ENCODE measurements at regions not wholly inside any gene's neighbourhood (a gene's known extent, or its start where the extent isn't known, plus 50 kb on each side); places are given as distances from the start of the nearest gene placed in this dataset.

DNA sequence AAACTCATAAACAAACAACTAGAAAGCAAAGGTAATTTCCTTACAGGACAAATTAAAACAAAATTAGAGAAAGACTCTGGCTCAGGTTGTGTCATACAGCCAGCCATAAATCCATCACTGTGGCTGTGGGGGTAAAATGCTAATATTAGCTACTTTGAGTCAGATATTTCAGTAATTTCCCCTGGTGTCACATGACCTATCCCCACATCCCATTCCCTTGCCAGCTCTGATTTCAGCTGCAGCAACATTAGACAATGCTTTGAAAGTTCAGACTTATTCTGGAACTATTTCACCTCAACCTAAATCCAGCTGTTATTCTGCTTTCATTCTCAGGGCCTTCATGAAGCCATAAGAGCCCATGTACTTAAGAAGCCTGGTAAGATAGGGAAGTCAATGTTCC lies 55.3 kb downstream of the RPL10L start:
- Histone ChIP-seq H3K4me1 (no peaks in the 10 kb centered on the region), H3K4me3 (no peak overlapping the region), H3K27ac (no peak overlapping the region), H3K27me3 (no peaks in the 10 kb centered on the region), H3K36me3 (no peaks in the 10 kb centered on the region), H3K9me3 (no peaks in the 10 kb centered on the region)
- TF ChIP-seq EP300 (IDR thresholded peaks at IDR 0.05): no peak
- TF ChIP-seq POLR2AphosphoS5 (IDR thresholded peaks at IDR 0.05): no peak
- TF ChIP-seq, protein P1, sequence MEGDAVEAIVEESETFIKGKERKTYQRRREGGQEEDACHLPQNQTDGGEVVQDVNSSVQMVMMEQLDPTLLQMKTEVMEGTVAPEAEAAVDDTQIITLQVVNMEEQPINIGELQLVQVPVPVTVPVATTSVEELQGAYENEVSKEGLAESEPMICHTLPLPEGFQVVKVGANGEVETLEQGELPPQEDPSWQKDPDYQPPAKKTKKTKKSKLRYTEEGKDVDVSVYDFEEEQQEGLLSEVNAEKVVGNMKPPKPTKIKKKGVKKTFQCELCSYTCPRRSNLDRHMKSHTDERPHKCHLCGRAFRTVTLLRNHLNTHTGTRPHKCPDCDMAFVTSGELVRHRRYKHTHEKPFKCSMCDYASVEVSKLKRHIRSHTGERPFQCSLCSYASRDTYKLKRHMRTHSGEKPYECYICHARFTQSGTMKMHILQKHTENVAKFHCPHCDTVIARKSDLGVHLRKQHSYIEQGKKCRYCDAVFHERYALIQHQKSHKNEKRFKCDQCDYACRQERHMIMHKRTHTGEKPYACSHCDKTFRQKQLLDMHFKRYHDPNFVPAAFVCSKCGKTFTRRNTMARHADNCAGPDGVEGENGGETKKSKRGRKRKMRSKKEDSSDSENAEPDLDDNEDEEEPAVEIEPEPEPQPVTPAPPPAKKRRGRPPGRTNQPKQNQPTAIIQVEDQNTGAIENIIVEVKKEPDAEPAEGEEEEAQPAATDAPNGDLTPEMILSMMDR (IDR thresholded peaks at IDR 0.05): no peak
- no peak for TF ChIP-seq POLR2A (IDR thresholded peaks at IDR 0.05)
- ATAC-seq: no peak

DNA sequence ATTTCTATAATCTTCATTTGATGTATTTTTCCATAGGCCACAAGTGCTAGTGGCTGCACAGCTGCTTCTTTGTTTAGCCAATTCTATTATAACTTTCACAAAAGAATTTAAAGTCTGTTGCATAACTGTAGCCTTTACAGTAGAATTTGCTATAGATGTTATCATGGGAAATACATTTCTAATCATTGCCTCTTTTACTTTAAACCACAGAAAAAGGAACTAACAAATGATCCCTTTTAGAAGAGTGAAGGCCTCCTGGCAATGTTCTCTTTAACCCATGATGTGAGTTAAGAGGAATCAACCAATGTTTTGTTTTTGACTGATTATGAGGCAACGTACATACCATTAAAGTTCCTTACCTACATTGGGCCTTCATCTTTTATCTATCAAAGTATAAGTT lies 68.8 kb downstream of the RPL10L start:
- 60 to 85% methylated on average over 1 of the region's 1 CpG for WGBS, 2 donors (ENCODE audit: low coverage in 1 of 2)
- no peak for ATAC-seq

DNA sequence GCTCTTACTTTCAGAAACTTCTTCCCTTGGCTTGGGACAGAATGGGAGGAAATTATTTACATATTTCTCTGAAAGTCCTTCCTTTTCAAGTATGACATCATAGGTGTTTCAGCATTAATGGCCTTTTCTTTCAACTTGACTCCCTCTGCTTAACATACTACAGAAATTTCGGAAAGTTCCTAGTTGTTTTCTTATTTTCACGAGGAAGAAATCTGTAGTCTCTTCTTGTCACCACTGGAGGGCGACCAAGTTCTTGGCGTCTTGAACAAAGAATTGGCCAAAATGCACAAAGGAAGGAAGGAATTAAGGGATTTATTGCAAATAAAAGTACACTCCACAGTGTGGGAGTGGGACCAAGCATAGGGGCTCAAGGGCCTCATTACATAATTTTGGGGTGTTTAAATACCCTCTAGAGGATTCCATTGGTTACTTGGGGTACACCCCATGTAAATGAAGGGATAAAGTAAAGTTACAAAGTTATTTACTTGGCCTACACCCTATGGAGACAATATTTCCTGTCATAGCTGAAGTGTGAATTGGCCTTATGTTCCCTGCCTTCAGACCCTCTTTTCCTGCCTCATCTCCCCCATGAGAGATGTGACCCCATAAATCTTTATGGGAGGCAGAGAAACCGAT lies 70.4 kb downstream of the RPL10L start:
- WGBS, 2 donors (ENCODE audit: low coverage in 1 of 2): 28 to 36% methylated on average over 5 of the region's 5 CpGs

More for the DNA sequence above, 68.8 kb downstream of the RPL10L start:
- Histone ChIP-seq H3K27me3 (no peaks in the 10 kb centered on the region), H3K9me3 (no peaks in the 10 kb centered on the region), H3K36me3 (no peaks in the 10 kb centered on the region), H3K4me1 (no peaks in the 10 kb centered on the region), H3K4me3 (no peak overlapping the region), H3K27ac (no peak overlapping the region)
- TF ChIP-seq EP300 (IDR thresholded peaks at IDR 0.05) (no peak), POLR2A (IDR thresholded peaks at IDR 0.05) (no peak), POLR2AphosphoS5 (IDR thresholded peaks at IDR 0.05) (no peak)
- TF ChIP-seq, protein P1 (IDR thresholded peaks at IDR 0.05): no peak

DNA sequence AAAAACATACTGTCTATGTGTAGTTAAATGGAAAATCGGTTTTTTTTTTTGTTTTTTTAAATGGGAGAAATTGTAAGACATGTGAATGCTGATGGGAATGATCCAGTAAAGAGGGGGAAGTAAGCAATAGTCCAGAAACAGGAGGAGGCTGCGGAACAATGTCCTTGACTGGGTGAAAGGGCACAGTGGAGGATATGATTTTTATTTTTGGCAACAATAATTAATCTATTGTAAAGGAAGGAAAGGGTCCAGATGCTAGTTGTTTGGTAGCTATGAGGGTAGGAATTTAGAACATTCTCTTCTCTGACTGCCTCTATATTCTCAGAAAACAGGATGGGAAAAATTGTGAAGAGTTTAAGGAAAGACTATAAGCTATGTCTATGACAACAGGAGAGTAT lies 76.6 kb downstream of the RPL10L start:
- Histone ChIP-seq H3K4me1 (no peaks in the 10 kb centered on the region), H3K9me3 (no peaks in the 10 kb centered on the region), H3K27ac (no peak overlapping the region), H3K27me3 (no peaks in the 10 kb centered on the region), H3K4me3 (no peak overlapping the region), H3K36me3 (no peaks in the 10 kb centered on the region)
- no peak for ATAC-seq
- TF ChIP-seq, protein P1 (IDR thresholded peaks at IDR 0.05): no peak
- TF ChIP-seq POLR2A (IDR thresholded peaks at IDR 0.05) (no peak), POLR2AphosphoS5 (IDR thresholded peaks at IDR 0.05) (no peak), EP300 (IDR thresholded peaks at IDR 0.05) (no peak)
- 42 to 50% methylated on average over 1 to 2 of the region's 2 CpGs for WGBS, 2 donors (ENCODE audit: low coverage in 1 of 2)

More for the DNA sequence above, 70.4 kb downstream of the RPL10L start:
- H3K4me1 ChIP-seq: no peaks in the 10 kb centered on the region
- H3K36me3 ChIP-seq: no peaks in the 10 kb centered on the region
- H3K4me3 ChIP-seq: no peak overlapping the region
- H3K9me3 ChIP-seq: no peaks in the 10 kb centered on the region
- H3K27me3 ChIP-seq: no peaks in the 10 kb centered on the region
- no peak for ATAC-seq
- H3K27ac ChIP-seq: no peak overlapping the region
- TF ChIP-seq POLR2AphosphoS5 (IDR thresholded peaks at IDR 0.05): no peak
- no peak for TF ChIP-seq EP300 (IDR thresholded peaks at IDR 0.05)

DNA sequence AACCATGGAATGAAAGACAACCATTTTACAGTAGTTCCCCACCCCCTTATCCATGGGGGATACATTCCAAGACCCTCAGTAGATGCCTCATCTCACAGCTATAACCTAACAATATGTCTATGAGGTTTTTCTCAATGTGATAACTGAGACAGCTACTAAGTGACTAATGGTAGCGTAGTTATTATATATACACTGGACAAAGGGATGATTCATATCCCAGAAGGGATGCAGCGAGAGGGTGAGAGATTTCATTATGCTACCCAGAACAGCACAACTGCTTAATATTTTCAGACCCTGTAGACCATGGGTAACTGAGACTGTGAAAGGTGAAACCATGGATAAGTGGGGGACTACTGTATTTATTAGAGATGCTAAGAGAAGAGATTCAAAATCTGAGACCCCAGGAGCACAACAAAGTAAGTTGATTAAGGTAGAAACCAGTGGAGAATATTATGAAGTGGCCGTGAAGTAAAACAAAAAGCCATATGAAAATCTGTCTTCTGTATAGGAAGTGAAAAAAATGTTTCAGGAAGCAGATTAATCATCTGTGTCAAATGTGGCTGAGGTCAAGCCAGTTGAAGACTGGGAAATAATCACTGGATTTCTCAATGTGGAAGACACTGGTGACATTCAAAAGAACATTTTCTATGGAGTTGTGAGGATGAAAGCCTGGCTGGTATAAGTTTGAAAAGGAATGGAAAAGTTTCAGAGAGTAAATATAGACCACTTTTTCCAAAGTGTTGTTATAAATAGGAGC lies 77.2 kb downstream of the RPL10L start:
- Histone ChIP-seq H3K4me3 (no peak overlapping the region), H3K27ac (no peak overlapping the region), H3K4me1 (no peaks in the 10 kb centered on the region), H3K27me3 (no peaks in the 10 kb centered on the region), H3K36me3 (no peaks in the 10 kb centered on the region), H3K9me3 (no peaks in the 10 kb centered on the region)
- WGBS, 2 donors (ENCODE audit: low coverage in 1 of 2): 23 to 69% methylated on average over 3 of the region's 3 CpGs
- no peak for ATAC-seq
- TF ChIP-seq POLR2A (IDR thresholded peaks at IDR 0.05) (no peak), POLR2AphosphoS5 (IDR thresholded peaks at IDR 0.05) (no peak), EP300 (IDR thresholded peaks at IDR 0.05) (no peak)
- TF ChIP-seq, protein P1 (IDR thresholded peaks at IDR 0.05): no peak
